HEK293T (cell line): ENCODE measurements at regions not wholly inside any gene's neighbourhood (a gene's known extent, or its start where the extent isn't known, plus 50 kb on each side); places are given as distances from the start of the nearest gene placed in this dataset.

Experiments
- BHLHE40 ChIP-seq: fragments of 450-650 bp; IDR thresholded peaks from 2 replicates; pipeline ENCODE4 v1.6.1; 2016; ENCODE audit warnings: mild to moderate bottlenecking, moderate library complexity, borderline replicate concordance
- NFRKB ChIP-seq: fragments of 450-650 bp; IDR thresholded peaks from 2 replicates; pipeline ENCODE4 v1.6.1; 2016; ENCODE audit warnings: mild to moderate bottlenecking, moderate library complexity

DNA sequence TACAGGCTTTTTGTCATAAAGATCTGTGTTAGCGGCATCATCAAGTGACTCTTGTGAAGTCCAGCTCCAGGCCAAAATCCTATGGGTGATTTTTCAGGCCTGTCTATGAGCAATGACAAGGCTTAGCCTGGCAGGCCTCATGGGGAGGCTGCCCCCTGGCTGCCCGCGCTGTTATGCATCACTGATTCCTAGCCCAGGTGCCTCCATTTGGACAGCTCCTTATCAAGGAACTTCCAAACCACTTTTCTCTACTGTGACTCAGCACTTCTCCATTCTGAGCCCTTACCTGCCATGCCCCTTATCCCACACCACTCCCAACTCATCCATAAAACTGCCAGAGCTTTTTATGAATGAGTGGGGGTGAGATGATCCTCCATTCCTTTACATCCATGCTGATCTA, 91.5 kb upstream of the C3orf80 start:
- TF ChIP-seq NFRKB (no peak), BHLHE40 (no peak)
